ENCODE measurements at regions not wholly inside any gene's neighbourhood (a gene's known extent, or its start where the extent isn't known, plus 50 kb on each side); places are given as distances from the start of the nearest gene placed in this dataset.

DNA sequence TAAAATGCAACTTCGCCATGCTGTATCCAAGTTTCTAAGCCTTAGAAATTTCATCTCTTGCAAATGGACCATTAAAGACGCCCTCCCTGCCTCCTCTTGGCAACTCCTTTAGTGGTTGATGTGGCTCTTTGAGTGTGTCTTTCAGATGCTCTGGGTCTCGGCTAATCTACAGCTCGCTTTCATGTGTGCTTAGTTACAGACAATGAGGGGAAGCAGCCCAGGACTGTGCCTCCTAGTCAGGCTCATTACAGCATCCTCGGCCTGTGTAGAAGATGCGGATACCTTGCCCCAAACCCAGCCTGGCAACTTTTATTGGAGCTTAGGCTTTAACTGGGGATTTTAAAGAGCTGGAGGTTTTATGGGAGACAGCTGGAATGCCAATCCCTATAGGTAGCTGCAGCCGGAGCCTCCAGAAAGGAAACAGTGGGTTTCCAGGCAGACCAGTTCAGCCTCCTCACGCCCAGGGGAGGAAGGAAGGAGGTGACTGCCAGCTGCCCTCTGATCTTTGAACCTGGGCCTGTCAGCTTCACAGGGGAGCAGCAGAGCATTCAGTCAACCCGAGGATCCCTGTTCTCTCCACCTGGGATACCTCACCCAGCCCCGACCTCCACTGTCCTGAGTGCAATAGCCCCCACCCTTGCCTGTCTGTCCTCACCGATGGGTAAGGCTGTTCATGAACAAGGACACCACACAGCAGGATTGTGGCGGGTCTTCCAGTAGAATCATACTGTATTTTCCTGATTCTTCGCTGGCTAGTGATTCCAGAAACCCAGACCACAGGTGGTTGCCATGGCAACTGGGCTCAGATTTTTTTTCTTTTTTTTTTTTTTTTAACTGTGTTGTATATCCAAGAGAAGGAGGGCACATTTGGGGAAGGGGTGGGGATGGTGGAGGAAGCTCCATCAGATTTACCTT lies 638.5 kb downstream of the MED13L start:
- no peak for DNase-seq (ENCODE audit: low spot score)
- TF ChIP-seq, protein P1, sequence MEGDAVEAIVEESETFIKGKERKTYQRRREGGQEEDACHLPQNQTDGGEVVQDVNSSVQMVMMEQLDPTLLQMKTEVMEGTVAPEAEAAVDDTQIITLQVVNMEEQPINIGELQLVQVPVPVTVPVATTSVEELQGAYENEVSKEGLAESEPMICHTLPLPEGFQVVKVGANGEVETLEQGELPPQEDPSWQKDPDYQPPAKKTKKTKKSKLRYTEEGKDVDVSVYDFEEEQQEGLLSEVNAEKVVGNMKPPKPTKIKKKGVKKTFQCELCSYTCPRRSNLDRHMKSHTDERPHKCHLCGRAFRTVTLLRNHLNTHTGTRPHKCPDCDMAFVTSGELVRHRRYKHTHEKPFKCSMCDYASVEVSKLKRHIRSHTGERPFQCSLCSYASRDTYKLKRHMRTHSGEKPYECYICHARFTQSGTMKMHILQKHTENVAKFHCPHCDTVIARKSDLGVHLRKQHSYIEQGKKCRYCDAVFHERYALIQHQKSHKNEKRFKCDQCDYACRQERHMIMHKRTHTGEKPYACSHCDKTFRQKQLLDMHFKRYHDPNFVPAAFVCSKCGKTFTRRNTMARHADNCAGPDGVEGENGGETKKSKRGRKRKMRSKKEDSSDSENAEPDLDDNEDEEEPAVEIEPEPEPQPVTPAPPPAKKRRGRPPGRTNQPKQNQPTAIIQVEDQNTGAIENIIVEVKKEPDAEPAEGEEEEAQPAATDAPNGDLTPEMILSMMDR (IDR thresholded peaks at IDR 0.05; ENCODE audit: extremely low read depth, missing control alignments): no peak

DNA sequence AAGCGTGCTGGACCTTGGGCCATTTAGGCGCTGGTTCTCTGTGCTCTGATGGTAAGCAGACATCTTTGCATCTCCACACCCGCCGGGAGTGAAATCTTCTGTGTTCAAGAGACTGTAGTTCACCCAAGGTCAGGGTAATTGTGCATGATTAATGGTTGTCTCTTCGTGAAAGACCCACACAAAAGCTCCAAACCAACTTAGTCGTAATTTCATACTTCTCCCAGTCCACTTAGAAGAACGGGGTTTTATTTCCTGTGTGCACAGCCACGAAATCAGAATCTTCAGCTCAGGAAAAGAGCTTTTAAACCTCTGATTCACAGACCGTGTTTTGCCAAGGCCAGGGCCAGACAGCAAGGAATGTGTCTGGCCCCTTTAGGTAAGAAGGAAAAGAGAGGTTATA lies 640.9 kb downstream of the MED13L start:
- TF ChIP-seq, protein P1 (IDR thresholded peaks at IDR 0.05; ENCODE audit: extremely low read depth, missing control alignments): no peak
- DNase-seq (ENCODE audit: low spot score): no peak

DNA sequence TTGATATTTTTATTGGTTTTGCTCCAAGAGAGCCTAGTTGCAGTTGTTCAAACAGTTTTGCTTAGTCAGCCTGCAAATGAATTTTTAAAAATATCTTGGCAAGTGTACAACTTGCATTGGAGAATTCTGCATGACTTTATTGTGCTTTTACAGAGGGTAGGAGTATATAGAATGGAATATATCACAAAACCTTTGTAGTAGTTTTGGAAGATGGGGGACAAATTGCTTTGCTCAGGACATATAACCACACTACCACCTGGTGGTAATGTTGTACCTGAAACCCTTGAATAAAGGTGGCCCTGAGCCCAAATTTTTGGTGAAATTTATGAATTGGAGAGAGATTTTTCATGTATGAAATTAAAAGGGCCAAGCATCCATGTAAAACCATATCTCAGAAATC lies 645.2 kb downstream of the MED13L start:
- DNase-seq (ENCODE audit: low spot score): no peak
- TF ChIP-seq, protein P1 (IDR thresholded peaks at IDR 0.05; ENCODE audit: extremely low read depth, missing control alignments): no peak

DNA sequence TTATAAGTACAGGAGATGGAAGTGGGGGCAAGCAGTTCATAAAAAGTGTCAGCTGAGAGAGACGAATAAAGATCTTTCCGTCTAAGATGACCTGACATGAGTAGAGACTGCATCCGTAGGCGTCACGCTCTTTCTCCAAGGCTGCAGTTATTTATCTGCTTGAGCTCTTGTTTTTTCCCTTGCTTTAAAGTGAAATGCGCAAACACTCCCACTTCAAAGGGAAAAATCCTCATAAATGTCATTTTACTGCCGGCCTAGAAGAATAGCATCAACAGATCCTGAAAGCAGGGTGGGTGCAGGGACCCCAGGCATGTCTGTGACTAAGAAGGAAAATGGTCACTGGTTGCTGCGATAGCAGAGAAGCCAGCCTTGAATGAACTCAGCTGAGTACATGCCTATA lies 647.4 kb downstream of the MED13L start:
- TF ChIP-seq, protein P1 (IDR thresholded peaks at IDR 0.05; ENCODE audit: extremely low read depth, missing control alignments): no peak
- no peak for DNase-seq (ENCODE audit: low spot score)

DNA sequence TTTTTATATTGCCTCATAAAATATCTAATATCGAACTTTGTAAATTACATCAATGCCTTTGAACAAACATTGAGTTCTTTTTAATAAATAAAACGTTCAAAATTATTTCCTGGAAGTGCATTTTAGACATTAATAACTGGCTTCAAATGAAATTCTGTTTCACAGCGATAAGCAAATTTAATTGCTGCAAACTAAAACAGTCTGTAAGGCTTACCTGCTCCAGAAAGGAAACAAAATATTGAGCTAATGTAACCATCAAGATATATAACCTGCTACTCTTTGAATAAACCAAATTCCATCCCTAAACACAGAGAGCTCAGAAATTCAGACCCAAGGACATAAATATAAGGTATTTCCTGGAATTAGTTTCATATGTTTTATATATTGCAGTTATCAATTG lies 651.3 kb downstream of the MED13L start:
- no peak for DNase-seq (ENCODE audit: low spot score)
- TF ChIP-seq, protein P1 (IDR thresholded peaks at IDR 0.05; ENCODE audit: extremely low read depth, missing control alignments): no peak

DNA sequence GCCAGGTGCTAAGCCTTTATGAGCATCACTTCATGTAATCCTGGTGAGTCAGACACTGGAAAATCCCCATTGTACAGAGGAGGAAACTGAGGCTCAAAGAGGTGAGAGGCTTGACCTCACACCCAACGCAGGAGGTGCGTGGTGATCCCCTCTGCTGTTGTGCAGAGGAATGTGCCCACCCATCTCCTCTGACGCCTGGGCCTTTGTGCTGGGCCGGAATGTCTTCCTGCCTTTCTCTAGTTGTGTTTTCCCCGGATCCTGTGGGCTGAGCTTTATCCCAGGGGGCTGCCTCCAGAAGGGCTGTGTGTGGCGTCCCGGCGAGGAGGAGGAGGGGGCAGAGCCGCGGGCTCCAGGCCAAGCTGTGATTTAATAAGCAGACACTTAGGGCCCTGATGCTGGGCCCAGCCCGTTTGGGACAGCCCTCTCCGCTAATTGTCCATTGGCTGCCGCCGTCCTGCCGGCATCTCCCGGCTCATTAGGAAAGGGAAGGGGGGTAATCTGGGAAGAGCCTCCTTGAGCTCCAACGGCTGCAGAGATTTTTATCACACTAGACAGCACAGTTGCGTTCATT lies 653.6 kb downstream of the MED13L start:
- DNase-seq (ENCODE audit: low spot score): no peak
- TF ChIP-seq, protein P1 (IDR thresholded peaks at IDR 0.05; ENCODE audit: extremely low read depth, missing control alignments): no peak

DNA sequence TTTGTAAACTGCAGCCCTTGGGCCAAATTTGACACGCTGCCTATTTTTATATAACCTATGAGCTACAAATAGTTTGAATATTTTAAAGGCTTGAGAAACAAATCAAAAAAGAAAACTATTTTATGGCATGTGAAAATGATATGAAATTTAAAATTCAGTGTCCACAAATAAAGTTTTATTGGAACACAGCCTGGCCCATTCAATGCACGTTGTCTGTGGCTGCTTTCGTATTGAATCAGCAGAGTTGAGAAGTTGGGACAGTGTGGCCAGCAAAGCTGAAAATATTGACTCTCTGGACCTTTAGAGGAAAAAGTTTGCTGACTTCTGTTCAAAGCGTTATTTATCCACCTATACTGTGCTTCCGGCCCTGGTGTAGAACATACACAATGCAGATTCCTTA lies 654.2 kb downstream of the MED13L start:
- TF ChIP-seq, protein P1 (IDR thresholded peaks at IDR 0.05; ENCODE audit: extremely low read depth, missing control alignments): no peak
- DNase-seq (ENCODE audit: low spot score): no peak

Data from GM20000 (cell line).